ENCODE measurements at regions not wholly inside any gene's neighbourhood (a gene's known extent, or its start where the extent isn't known, plus 50 kb on each side); places are given as distances from the start of the nearest gene placed in this dataset.

- Histone ChIP-seq H3K36me3 (ENCODE audit: control insufficient read depth, insufficient read depth, low read length) (no peaks in the 10 kb centered on the region), H3K4me1 (ENCODE audit: control insufficient read depth, insufficient read depth, low read length) (no peaks in the 10 kb centered on the region), H3K4me3 (ENCODE audit: low read depth in 2 of 2, low read length in 2 of 2) (no peak overlapping the region), H3K9me3 (ENCODE audit: control insufficient read depth, insufficient read depth, low read depth, low read length) (no peaks in the 10 kb centered on the region), H3K27me3 (ENCODE audit: control insufficient read depth, insufficient read depth, low read length) (peaks cover 11% of the 10 kb centered on the region), H3K27ac (ENCODE audit: low read length) (no peak overlapping the region)
- TF ChIP-seq SIN3A (IDR thresholded peaks at IDR 0.05; ENCODE audit: borderline replicate concordance, insufficient read depth, low read depth, low read length) (no peak), TCF7L2 (IDR thresholded peaks at IDR 0.05; ENCODE audit: low read depth, low read length) (no peak), POLR2AphosphoS5 (IDR thresholded peaks at IDR 0.05; ENCODE audit: low read depth, low read length) (no peak), CTCF (IDR thresholded peaks at IDR 0.05) (no peak), REST (IDR thresholded peaks at IDR 0.05; ENCODE audit: insufficient read depth in 1 of 2, low read depth in 2 of 2, low read length in 1 of 2) (no peak)
- no peak for DNase-seq (ENCODE audit: low read depth, low spot score)
- ATAC-seq, result no peak
- BruUV-seq (replicated peaks), result no TSS peak
- intact Hi-C loops (cut with micrococcal nuclease; ENCODE audit: unreplicated experiment) (no loop called here), in situ Hi-C loops (cut with HindIII; ENCODE audit: low pct_unique_long_range_greater_than_20kb, low sequenced_read_pairs) (no loop called here)
- ChIA-PET POLR2A (no interaction called here), CTCF (interaction anchor here (0.6 kb wide), 1 partner anchor 31 kb away, joined by 4 read pairs; no protein-coding TSS in a partner anchor)
Observed at GRCh38 chr3:132872711-132873110, 150.5 kb upstream of the NPHP3 start.

- Histone ChIP-seq H3K36me3 (ENCODE audit: control insufficient read depth, insufficient read depth, low read length) (no peaks in the 10 kb centered on the region), H3K4me1 (ENCODE audit: control insufficient read depth, insufficient read depth, low read length) (no peaks in the 10 kb centered on the region), H3K27ac (ENCODE audit: low read length) (no peak overlapping the region), H3K9me3 (ENCODE audit: control insufficient read depth, insufficient read depth, low read depth, low read length) (no peaks in the 10 kb centered on the region), H3K4me3 (ENCODE audit: low read depth in 2 of 2, low read length in 2 of 2) (no peak overlapping the region), H3K27me3 (ENCODE audit: control insufficient read depth, insufficient read depth, low read length) (peaks cover 11% of the 10 kb centered on the region)
- CTCF ChIA-PET, result no interaction called here
- no peak for ATAC-seq
- no peak for DNase-seq (ENCODE audit: low read depth, low spot score)
- POLR2A ChIA-PET, result no interaction called here
- in situ Hi-C loops (cut with HindIII; ENCODE audit: low pct_unique_long_range_greater_than_20kb, low sequenced_read_pairs), result no loop called here
- intact Hi-C loops (cut with micrococcal nuclease; ENCODE audit: unreplicated experiment), result no loop called here
- no peak for TF ChIP-seq TCF7L2 (IDR thresholded peaks at IDR 0.05; ENCODE audit: low read depth, low read length)
- TF ChIP-seq CTCF (IDR thresholded peaks at IDR 0.05), result no peak
- TF ChIP-seq POLR2AphosphoS5 (IDR thresholded peaks at IDR 0.05; ENCODE audit: low read depth, low read length), result no peak
- no peak for TF ChIP-seq SIN3A (IDR thresholded peaks at IDR 0.05; ENCODE audit: borderline replicate concordance, insufficient read depth, low read depth, low read length)
- no peak for TF ChIP-seq REST (IDR thresholded peaks at IDR 0.05; ENCODE audit: insufficient read depth in 1 of 2, low read depth in 2 of 2, low read length in 1 of 2)
- BruUV-seq (replicated peaks), result no TSS peak
Observed at GRCh38 chr3:132871956-132872355, 149.7 kb upstream of the NPHP3 start.

All from Panc1 (cell line).